GM23248 (cell line): ENCODE measurements at regions not wholly inside any gene's neighbourhood (a gene's known extent, or its start where the extent isn't known, plus 50 kb on each side); places are given as distances from the start of the nearest gene placed in this dataset.

ENCODE experiments used
- EZH2 ChIP-seq: fragments of 200-600 bp; sonication (generic); IDR thresholded peaks from 2 replicates; pipeline ENCODE4 v1.6.1; 2018; ENCODE audit warnings: antibody characterized with exemption, mild to moderate bottlenecking; ENCODE audit not compliant: insufficient read depth, poor library complexity, severe bottlenecking
- EZH2phosphoT487 ChIP-seq: fragments of 200-600 bp; sonication (generic); IDR thresholded peaks from 2 replicates; pipeline ENCODE4 v1.6.1; 2018; ENCODE audit warnings: antibody characterized with exemption, moderate library complexity, mild to moderate bottlenecking, low read depth; ENCODE audit not compliant: insufficient read depth

DNA sequence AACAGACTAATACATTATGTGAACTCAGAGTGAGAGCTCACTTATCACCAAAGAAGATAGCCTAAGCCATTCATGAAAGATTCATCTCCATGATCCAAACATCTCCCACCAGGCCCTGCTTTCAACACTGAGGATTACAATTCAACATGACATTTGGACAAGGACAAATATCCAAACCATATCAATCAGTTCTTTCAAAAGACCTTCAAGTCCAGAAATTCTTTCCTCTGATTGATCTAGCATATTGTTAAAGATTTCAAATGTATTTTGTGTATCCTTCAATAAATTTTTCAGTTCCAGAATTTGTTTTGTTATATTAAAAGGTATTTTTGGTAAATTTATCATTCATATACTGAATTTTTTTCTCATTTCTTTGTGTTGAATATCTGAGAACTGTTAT, 1055.8 kb downstream of the SLC6A15 start:
- TF ChIP-seq EZH2 (no peak), EZH2phosphoT487 (no peak)
